H9 (cell line): ENCODE measurements at regions not wholly inside any gene's neighbourhood (a gene's known extent, or its start where the extent isn't known, plus 50 kb on each side); places are given as distances from the start of the nearest gene placed in this dataset.

Experiments
- DNase-seq: peaks from one replicate; pipeline ENCODE4 v3.0.0-alpha.2; 2017
- H2AFZ ChIP-seq: one replicate; pipeline ENCODE4 v1.6.1; 2013; ENCODE audit warnings: mild to moderate bottlenecking, low read length, control low read depth, moderate library complexity
- H2AK5ac ChIP-seq: 2 replicates; pipeline ENCODE4 v1.6.1; 2013; ENCODE audit warnings: low read length, control low read depth, mixed read lengths; ENCODE audit not compliant: insufficient read length
- H2BK120ac ChIP-seq: one replicate; pipeline ENCODE4 v1.6.1; 2013; ENCODE audit warnings: low read depth, mild to moderate bottlenecking, low read length, control low read depth, inconsistent platforms; ENCODE audit not compliant: poor library complexity, severe bottlenecking
- H2BK12ac ChIP-seq: 2 replicates; pipeline ENCODE4 v1.6.1; 2013; ENCODE audit warnings: low read length, control low read depth, mixed read lengths, low read depth; ENCODE audit not compliant: insufficient read length
- H2BK15ac ChIP-seq: 2 replicates; pipeline ENCODE4 v1.6.1; 2013; ENCODE audit warnings: low read depth, low read length, control low read depth
- H2BK20ac ChIP-seq: one replicate; pipeline ENCODE4 v1.6.1; 2013; ENCODE audit warnings: low read depth, mild to moderate bottlenecking, low read length, control low read depth, inconsistent platforms; ENCODE audit not compliant: poor library complexity, severe bottlenecking
- H2BK5ac ChIP-seq: 2 replicates; pipeline ENCODE4 v1.6.1; 2013; ENCODE audit warnings: low read length, control low read depth, mixed read lengths; ENCODE audit not compliant: insufficient read length
- H3K14ac ChIP-seq: 2 replicates; pipeline ENCODE4 v1.6.1; 2013; ENCODE audit warnings: low read length, control low read depth; ENCODE audit not compliant: insufficient read depth
- H3K18ac ChIP-seq: 2 replicates; pipeline ENCODE4 v1.6.1; 2013; ENCODE audit warnings: low read depth, mild to moderate bottlenecking, mixed read lengths, low read length, control low read depth; ENCODE audit not compliant: insufficient read length
- H3K23ac ChIP-seq: 2 replicates; pipeline ENCODE4 v1.6.1; 2013; ENCODE audit warnings: low read length, control low read depth, mixed read lengths, low read depth; ENCODE audit not compliant: insufficient read length
- H3K23me2 ChIP-seq: 2 replicates; pipeline ENCODE4 v1.6.1; 2013; ENCODE audit warnings: low read depth, mild to moderate bottlenecking, mixed read lengths, low read length, control low read depth; ENCODE audit not compliant: insufficient read length, poor library complexity, severe bottlenecking
- H3K27ac ChIP-seq: 2 replicates; pipeline ENCODE4 v1.5.1; 2013; ENCODE audit warnings: low read length, control low read depth, mixed read lengths, low read depth; ENCODE audit not compliant: insufficient read length
- H3K27me3 ChIP-seq: 2 replicates; pipeline ENCODE4 v1.6.1; 2013; ENCODE audit warnings: low read length, control low read depth, inconsistent platforms; ENCODE audit not compliant: insufficient read depth
- H3K4ac ChIP-seq: 2 replicates; pipeline ENCODE4 v1.6.1; 2013; ENCODE audit warnings: low read depth, mild to moderate bottlenecking, control low read depth, inconsistent platforms, low read length, moderate library complexity
- H3K4me1 ChIP-seq: 2 replicates; pipeline ENCODE4 v1.6.1; 2013; ENCODE audit warnings: low read length, control low read depth, inconsistent platforms; ENCODE audit not compliant: insufficient read depth
- H3K4me2 ChIP-seq: 2 replicates; pipeline ENCODE4 v1.6.1; 2013; ENCODE audit warnings: low read length, control low read depth, mixed read lengths; ENCODE audit not compliant: insufficient read length, insufficient read depth
- H3K56ac ChIP-seq: 2 replicates; pipeline ENCODE4 v1.6.1; 2013; ENCODE audit warnings: low read depth, mild to moderate bottlenecking, mixed read lengths, low read length, control low read depth; ENCODE audit not compliant: insufficient read length
- H3K79me1 ChIP-seq: 2 replicates; pipeline ENCODE4 v1.6.1; 2013; ENCODE audit warnings: low read depth, mild to moderate bottlenecking, moderate library complexity, low read length, control low read depth, inconsistent platforms; ENCODE audit not compliant: insufficient read depth, poor library complexity, severe bottlenecking
- H3K79me2 ChIP-seq: 2 replicates; pipeline ENCODE4 v1.6.1; 2013; ENCODE audit warnings: low read length, control low read depth, inconsistent platforms; ENCODE audit not compliant: insufficient read depth
- H3K9ac ChIP-seq: 2 replicates; pipeline ENCODE4 v1.6.1; 2013; ENCODE audit warnings: low read length, control low read depth, mixed read lengths; ENCODE audit not compliant: insufficient read length; ENCODE audit errors: extremely low read depth
- H3K9me3 ChIP-seq: one replicate; pipeline ENCODE4 v1.6.1; 2013; ENCODE audit warnings: low read depth, low read length, inconsistent platforms; ENCODE audit not compliant: control insufficient read depth
- H3T11ph ChIP-seq: one replicate; pipeline ENCODE4 v1.6.1; 2013; ENCODE audit warnings: mild to moderate bottlenecking, low read length, control low read depth, inconsistent platforms
- H4K20me1 ChIP-seq: one replicate; pipeline ENCODE4 v1.6.1; 2013; ENCODE audit not compliant: control insufficient read depth, insufficient read length, insufficient read depth
- H4K5ac ChIP-seq: 2 replicates; pipeline ENCODE4 v1.6.1; 2013; ENCODE audit warnings: low read depth, mild to moderate bottlenecking, mixed read lengths, low read length, control low read depth; ENCODE audit not compliant: insufficient read length
- H4K8ac ChIP-seq: replicated peaks from 2 replicates; pipeline ENCODE4 v1.6.1; 2013; ENCODE audit warnings: low read length, control low read depth, mixed read lengths, low read depth; ENCODE audit not compliant: insufficient read length
- H4K91ac ChIP-seq: 2 replicates; pipeline ENCODE4 v1.6.1; 2013; ENCODE audit warnings: low read depth, mild to moderate bottlenecking, moderate library complexity, mixed read lengths, low read length, control low read depth; ENCODE audit not compliant: insufficient read length
- H3K27ac Mint-ChIP-seq, 3 experiments: 2 replicates in 2 of 3; 3 replicates in 1 of 3; pipeline ENCODE4 v1.8.0; 2020 to 2021; ENCODE audit warnings: mixed read lengths in 3 of 3, mild to moderate bottlenecking in 1 of 3, moderate library complexity in 1 of 3
- H3K27me3 Mint-ChIP-seq: 2 replicates; pipeline ENCODE4 v1.8.0; 2021; ENCODE audit warnings: low read depth, mild to moderate bottlenecking, moderate library complexity, mixed read lengths
- H3K36me3 Mint-ChIP-seq, 3 experiments: 2 replicates in 2 of 3; 3 replicates in 1 of 3; pipeline ENCODE4 v1.8.0; 2020 to 2021; ENCODE audit warnings: low read depth in 3 of 3, mixed read lengths in 3 of 3; ENCODE audit not compliant: insufficient read depth in 1 of 3
- H3K4me1 Mint-ChIP-seq, 2 experiments: 2 replicates each; pipeline ENCODE4 v1.8.0; 2020; ENCODE audit warnings: mixed read lengths in 2 of 2
- H3K4me3 Mint-ChIP-seq, 2 experiments: 2 replicates in 1 of 2; 3 replicates in 1 of 2; pipeline ENCODE4 v1.8.0; 2020 to 2021; ENCODE audit warnings: mild to moderate bottlenecking in 2 of 2, mixed read lengths in 2 of 2, moderate library complexity in 1 of 2
- H3K9me3 Mint-ChIP-seq, 2 experiments: 2 replicates in 1 of 2; 3 replicates in 1 of 2; pipeline ENCODE4 v1.8.0; 2020; ENCODE audit warnings: mild to moderate bottlenecking in 2 of 2, mixed read lengths in 2 of 2, moderate library complexity in 1 of 2
- WGBS: extraction: QIAGEN DNeasy Blood & Tissue Kit; methylation state at CpG from one replicate; pipeline ENCODE4 v1.1.7; 2013; ENCODE audit warnings: missing lambda C conversion rate, low lambda C conversion rate, mixed read lengths; ENCODE audit not compliant: insufficient read length; ENCODE audit errors: extremely low coverage; 5-methylcytosine and 5-hydroxymethylcytosine counted together
- TF ChIP-seq, protein P1 (sequence below): fragments of 200-600 bp; sonication (generic); conservative IDR thresholded peaks from 3 replicates; pipeline ENCODE4 v1.8.0; 2021; ENCODE audit warnings: antibody characterized with exemption, mild to moderate bottlenecking

DNA sequence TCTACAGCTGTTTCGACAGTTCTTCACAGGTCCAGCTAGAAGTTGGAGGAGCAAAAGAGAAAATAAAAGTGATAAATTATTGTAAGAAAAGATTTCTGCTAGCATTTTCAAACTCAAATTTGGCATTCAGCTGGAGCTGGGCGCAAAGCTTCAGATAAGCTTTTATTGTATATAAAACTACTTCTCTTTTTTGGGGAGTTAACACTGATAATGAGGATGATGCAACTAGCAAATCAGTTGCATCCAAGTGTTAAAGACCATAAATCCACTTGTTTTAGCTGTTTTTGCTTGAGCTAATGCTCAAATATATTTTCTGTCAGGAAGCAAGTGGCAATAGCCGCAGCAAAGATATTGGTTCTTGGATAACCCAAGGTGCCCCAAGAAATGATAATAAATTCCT is 127.1 kb upstream of the PKN2 start:
- no peak overlapping the region for H3K56ac ChIP-seq
- no peak overlapping the region for H3K9ac ChIP-seq
- H2BK12ac ChIP-seq, result no peak overlapping the region
- no peak overlapping the region for H4K91ac ChIP-seq
- Mint-ChIP-seq H3K4me1 (peaks cover 0 to 2% of the 10 kb centered on the region in 2 experiments; a peak in 2 of 4 replicates), H3K36me3 (no peaks in the 10 kb centered on the region), H3K9me3 (no peaks in the 10 kb centered on the region), H3K27ac (no peak overlapping the region), H3K4me3 (no peak overlapping the region), H3K27me3 (no peaks in the 10 kb centered on the region; the same call in 1 of the 2 replicates)
- no peaks in the 10 kb centered on the region for H3K27me3 ChIP-seq
- no peak overlapping the region for H3K23ac ChIP-seq
- no peak overlapping the region for H4K5ac ChIP-seq
- H3K4ac ChIP-seq, result no peak overlapping the region
- H3K23me2 ChIP-seq, result no peaks in the 10 kb centered on the region
- H3K27ac ChIP-seq, result no peak overlapping the region
- TF ChIP-seq, protein P1, sequence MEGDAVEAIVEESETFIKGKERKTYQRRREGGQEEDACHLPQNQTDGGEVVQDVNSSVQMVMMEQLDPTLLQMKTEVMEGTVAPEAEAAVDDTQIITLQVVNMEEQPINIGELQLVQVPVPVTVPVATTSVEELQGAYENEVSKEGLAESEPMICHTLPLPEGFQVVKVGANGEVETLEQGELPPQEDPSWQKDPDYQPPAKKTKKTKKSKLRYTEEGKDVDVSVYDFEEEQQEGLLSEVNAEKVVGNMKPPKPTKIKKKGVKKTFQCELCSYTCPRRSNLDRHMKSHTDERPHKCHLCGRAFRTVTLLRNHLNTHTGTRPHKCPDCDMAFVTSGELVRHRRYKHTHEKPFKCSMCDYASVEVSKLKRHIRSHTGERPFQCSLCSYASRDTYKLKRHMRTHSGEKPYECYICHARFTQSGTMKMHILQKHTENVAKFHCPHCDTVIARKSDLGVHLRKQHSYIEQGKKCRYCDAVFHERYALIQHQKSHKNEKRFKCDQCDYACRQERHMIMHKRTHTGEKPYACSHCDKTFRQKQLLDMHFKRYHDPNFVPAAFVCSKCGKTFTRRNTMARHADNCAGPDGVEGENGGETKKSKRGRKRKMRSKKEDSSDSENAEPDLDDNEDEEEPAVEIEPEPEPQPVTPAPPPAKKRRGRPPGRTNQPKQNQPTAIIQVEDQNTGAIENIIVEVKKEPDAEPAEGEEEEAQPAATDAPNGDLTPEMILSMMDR, result no peak
- no peak overlapping the region for H2AK5ac ChIP-seq
- H3K4me1 ChIP-seq, result no peaks in the 10 kb centered on the region
- no peak overlapping the region for H3T11ph ChIP-seq
- no peaks in the 10 kb centered on the region for H3K79me1 ChIP-seq
- no peak overlapping the region for H3K18ac ChIP-seq
- H3K79me2 ChIP-seq, result no peaks in the 10 kb centered on the region
- H2BK5ac ChIP-seq, result no peak overlapping the region
- no peak overlapping the region for H2BK120ac ChIP-seq
- DNase-seq, result no peak
- H2BK20ac ChIP-seq, result no peak overlapping the region
- no CpG with 5 or more reads among the region's 3 CpGs for WGBS
- no peak overlapping the region for H3K14ac ChIP-seq
- H3K4me2 ChIP-seq, result no peak overlapping the region
- H3K9me3 ChIP-seq, result no peaks in the 10 kb centered on the region
- H2AFZ ChIP-seq, result no peak overlapping the region
- no peak overlapping the region for H2BK15ac ChIP-seq
- no peak overlapping the region for H4K8ac ChIP-seq
- no peaks in the 10 kb centered on the region for H4K20me1 ChIP-seq
